Ascending aorta (tissue), 2 donors: ENCODE measurements at regions not wholly inside any gene's neighbourhood (a gene's known extent, or its start where the extent isn't known, plus 50 kb on each side); places are given as distances from the start of the nearest gene placed in this dataset.

Experiments used
- DNase-seq, 2 donors: peaks; one replicate each; pipeline ENCODE4 v3.0.0-alpha.2; 2019; ENCODE audit warnings: low spot score in 2 of 2
- H3K27ac ChIP-seq, 2 donors: fragments of 200-600 bp; sonication (generic); one replicate each; pipeline ENCODE4 v1.5.1; 2016 to 2017; ENCODE audit warnings: mild to moderate bottlenecking in 1 of 2
- H3K27me3 ChIP-seq: fragments of 200-600 bp; sonication (generic); one replicate; pipeline ENCODE4 v1.5.1; 2017
- H3K36me3 ChIP-seq, 2 donors: fragments of 200-600 bp; sonication (generic); one replicate each; pipeline ENCODE4 v1.5.1; 2016
- H3K4me1 ChIP-seq, 2 donors: fragments of 200-600 bp; sonication (generic); one replicate each; pipeline ENCODE4 v1.5.1; 2016 to 2017; ENCODE audit warnings: mild to moderate bottlenecking in 1 of 2
- H3K4me3 ChIP-seq, 2 donors: fragments of 200-600 bp; sonication (generic); one replicate each; pipeline ENCODE4 v1.5.1; 2016 to 2017; ENCODE audit warnings: mild to moderate bottlenecking in 1 of 2
- H3K9me3 ChIP-seq, 2 donors: fragments of 200-600 bp; sonication (generic); one replicate each; pipeline ENCODE4 v1.5.1; 2016
- intact Hi-C: fragments of 100-400 bp; cut with DNase I; formaldehyde crosslinking; loops from one replicate; pipeline ENCODE4 v1.15.1; 2023
- TF ChIP-seq, protein P1 (sequence below), 3 experiments: fragments of 200-600 bp in 2 of 3; fragments of 450-650 bp in 1 of 3; sonication (generic) in 2 of 3; IDR thresholded peaks; one replicate each; pipeline ENCODE4 v1.5.1; 2016 to 2019; ENCODE audit warnings: antibody characterized with exemption in 3 of 3, mild to moderate bottlenecking in 1 of 3, moderate library complexity in 1 of 3

DNA sequence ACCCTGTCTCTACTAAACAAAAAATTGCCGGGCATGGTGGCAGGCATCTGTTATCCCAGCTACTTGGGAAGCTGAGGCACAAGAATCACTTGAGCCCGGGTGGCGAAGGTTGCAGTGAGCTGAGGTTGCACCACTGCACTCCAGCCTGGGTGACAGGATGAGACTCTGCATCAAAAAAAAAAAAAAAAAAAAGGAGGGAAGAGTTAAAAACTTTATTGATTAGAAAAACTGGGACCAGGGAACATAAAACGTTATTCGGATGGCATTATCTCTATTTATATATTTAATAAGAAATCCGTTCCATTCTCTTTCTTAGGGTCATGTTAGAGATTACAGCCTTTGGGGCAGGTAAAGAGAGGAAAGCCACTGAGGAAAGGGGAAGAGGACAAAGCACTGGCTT is 197.5 kb downstream of the BCR start:
- Histone ChIP-seq H3K27ac (no peak overlapping the region), H3K4me3 (no peak overlapping the region), H3K4me1 (no peaks in the 10 kb centered on the region), H3K36me3 (no peaks in the 10 kb centered on the region), H3K27me3 (no peaks in the 10 kb centered on the region), H3K9me3 (no peaks in the 10 kb centered on the region)
- TF ChIP-seq, protein P1, sequence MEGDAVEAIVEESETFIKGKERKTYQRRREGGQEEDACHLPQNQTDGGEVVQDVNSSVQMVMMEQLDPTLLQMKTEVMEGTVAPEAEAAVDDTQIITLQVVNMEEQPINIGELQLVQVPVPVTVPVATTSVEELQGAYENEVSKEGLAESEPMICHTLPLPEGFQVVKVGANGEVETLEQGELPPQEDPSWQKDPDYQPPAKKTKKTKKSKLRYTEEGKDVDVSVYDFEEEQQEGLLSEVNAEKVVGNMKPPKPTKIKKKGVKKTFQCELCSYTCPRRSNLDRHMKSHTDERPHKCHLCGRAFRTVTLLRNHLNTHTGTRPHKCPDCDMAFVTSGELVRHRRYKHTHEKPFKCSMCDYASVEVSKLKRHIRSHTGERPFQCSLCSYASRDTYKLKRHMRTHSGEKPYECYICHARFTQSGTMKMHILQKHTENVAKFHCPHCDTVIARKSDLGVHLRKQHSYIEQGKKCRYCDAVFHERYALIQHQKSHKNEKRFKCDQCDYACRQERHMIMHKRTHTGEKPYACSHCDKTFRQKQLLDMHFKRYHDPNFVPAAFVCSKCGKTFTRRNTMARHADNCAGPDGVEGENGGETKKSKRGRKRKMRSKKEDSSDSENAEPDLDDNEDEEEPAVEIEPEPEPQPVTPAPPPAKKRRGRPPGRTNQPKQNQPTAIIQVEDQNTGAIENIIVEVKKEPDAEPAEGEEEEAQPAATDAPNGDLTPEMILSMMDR (IDR thresholded peaks at IDR 0.05), result no peak
- intact Hi-C loops, result no loop called here
- DNase-seq, result no peak

DNA sequence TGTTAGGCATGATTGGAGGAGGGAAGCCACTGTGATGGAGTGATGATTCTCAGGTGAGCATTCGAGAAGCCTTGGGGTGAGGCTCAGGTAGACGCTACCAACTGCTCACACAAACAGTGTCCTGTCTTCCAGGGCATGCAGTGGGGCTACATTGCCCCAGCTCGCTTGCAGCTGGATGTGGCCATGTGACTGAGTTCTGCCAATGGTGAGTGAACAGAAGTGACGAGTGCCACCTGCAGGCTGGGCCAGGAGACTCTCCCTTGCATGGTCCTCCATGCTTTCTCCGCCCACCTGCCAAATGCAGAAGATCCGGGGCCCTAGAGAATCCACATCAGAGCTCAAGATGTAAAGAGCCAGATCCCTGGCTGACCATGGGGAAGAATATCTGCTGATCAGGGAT is 195.9 kb downstream of the BCR start:
- intact Hi-C loops, result no loop called here
- H3K27ac ChIP-seq, result no peak overlapping the region
- TF ChIP-seq, protein P1 (IDR thresholded peaks at IDR 0.05), result no peak
- no peak overlapping the region for H3K4me3 ChIP-seq
- H3K27me3 ChIP-seq, result no peaks in the 10 kb centered on the region
- DNase-seq, result no peak
- no peaks in the 10 kb centered on the region for H3K4me1 ChIP-seq
- no peaks in the 10 kb centered on the region for H3K36me3 ChIP-seq
- H3K9me3 ChIP-seq, result no peaks in the 10 kb centered on the region

DNA sequence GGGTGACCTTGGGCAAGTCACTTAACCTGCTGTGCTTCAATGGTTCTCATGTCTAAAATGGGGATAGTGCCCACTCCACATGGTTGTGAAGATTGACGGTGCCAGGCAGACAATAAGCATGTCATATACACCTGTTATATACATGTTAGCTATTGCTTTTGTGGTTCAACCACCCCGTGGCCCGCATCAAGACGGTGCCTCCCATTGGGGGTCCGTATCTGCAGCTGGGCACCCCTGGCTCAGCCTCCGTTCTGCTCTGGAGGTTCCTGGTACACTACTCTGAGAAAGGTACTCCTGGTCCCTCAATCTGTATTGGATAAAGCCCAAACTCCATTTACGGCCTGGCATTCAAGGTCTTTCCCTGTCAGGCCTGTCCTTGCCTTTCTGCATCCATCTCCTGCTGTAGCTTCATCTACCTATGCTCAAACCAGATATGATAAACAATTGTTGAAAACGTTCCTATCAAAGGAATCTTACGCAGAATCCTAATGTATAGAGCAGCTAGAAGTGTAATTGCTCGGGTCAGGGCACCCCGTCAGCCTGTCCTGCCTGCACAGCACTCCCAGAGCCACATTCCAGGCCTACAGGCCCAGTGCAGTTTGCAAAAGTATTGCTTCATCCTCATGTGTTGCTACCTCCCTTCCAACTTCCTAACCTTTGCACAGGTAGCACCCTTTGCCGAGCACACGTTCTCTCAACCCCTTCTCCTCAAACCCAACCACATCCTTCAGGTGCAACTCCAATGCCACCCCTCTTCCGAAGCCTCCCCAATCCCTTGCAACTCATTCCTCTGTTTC is 194.9 kb downstream of the BCR start:
- TF ChIP-seq, protein P1 (IDR thresholded peaks at IDR 0.05), result no peak
- no peaks in the 10 kb centered on the region for H3K27me3 ChIP-seq
- no peaks in the 10 kb centered on the region for H3K36me3 ChIP-seq
- H3K9me3 ChIP-seq, result no peaks in the 10 kb centered on the region
- intact Hi-C loops, result no loop called here
- H3K4me1 ChIP-seq, result no peaks in the 10 kb centered on the region
- H3K4me3 ChIP-seq, result no peak overlapping the region
- DNase-seq, result no peak
- no peak overlapping the region for H3K27ac ChIP-seq

DNA sequence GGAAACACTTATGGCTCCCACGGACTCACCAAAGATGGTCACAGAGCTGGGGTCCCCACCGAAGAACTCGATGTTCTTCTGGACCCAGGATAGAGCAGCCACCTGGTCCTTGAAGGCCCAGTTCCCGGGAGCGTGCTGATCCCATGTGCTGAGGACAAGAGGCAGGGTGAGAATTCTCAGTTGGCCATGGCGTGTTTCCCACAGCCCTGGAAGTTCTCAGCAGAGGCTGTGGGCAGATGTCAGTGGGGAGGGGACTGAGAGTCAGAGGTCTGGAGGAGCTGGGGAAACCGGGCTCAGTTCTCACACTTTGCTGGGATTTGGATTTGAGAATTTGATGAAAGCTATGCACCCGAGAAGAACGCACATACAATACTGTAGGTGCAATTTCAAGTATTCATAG is 193.3 kb downstream of the BCR start:
- Histone ChIP-seq H3K27ac (no peak overlapping the region), H3K4me3 (no peak overlapping the region)
- TF ChIP-seq, protein P1 (IDR thresholded peaks at IDR 0.05), result no peak

DNA sequence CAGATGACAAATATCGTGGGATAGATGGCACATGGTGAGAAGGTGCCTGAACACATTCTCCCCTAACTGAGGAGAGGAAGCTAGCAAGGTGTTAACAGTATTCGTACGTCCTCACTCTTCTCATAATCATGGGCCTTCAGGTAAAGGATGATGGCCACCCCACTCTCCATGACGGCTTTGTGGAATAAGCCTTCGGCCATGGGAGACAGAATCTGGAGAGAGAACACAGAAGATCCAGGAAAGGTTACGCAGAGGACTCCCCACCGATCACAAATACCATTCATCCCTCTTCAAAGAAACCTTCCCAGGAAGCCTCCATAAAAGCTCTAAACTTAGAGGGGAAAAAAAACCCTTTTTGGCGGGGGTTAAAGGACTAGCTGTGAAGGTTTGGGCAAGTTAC is 189.9 kb downstream of the BCR start:
- intact Hi-C loops, result no loop called here
- no peak overlapping the region for H3K4me3 ChIP-seq
- H3K27me3 ChIP-seq, result no peaks in the 10 kb centered on the region
- no peaks in the 10 kb centered on the region for H3K36me3 ChIP-seq
- no peaks in the 10 kb centered on the region for H3K4me1 ChIP-seq
- no peak for DNase-seq
- H3K9me3 ChIP-seq, result no peaks in the 10 kb centered on the region
- no peak overlapping the region for H3K27ac ChIP-seq
- TF ChIP-seq, protein P1 (IDR thresholded peaks at IDR 0.05), result no peak

More for the DNA sequence above, 193.3 kb downstream of the BCR start:
- no peaks in the 10 kb centered on the region for H3K4me1 ChIP-seq
- no peak for DNase-seq
- H3K27me3 ChIP-seq, result no peaks in the 10 kb centered on the region
- no peaks in the 10 kb centered on the region for H3K9me3 ChIP-seq
- H3K36me3 ChIP-seq, result no peaks in the 10 kb centered on the region
- intact Hi-C loops, result no loop called here
